ENCODE measurements at regions not wholly inside any gene's neighbourhood (a gene's known extent, or its start where the extent isn't known, plus 50 kb on each side); places are given as distances from the start of the nearest gene placed in this dataset.

DNA sequence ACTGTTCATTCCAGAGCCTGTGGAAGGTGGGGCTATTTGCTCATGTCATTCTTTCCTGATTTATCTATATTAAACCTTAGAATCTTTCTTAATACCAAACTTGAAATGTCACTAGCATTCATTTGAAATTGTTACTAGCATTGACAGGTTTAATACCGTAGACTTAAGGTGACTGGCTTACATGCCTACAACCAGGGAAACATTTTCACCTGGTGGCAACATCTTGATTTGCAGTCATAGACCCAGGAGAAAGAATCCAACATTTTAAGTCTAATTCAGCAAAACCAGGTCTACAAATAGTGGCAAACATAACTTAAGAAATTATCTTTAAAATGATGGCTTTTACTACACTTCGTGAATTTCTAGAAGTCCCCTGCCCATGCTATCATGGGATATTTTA lies 353.7 kb downstream of the HTR7 start:
- DNase-seq: no peak

DNA sequence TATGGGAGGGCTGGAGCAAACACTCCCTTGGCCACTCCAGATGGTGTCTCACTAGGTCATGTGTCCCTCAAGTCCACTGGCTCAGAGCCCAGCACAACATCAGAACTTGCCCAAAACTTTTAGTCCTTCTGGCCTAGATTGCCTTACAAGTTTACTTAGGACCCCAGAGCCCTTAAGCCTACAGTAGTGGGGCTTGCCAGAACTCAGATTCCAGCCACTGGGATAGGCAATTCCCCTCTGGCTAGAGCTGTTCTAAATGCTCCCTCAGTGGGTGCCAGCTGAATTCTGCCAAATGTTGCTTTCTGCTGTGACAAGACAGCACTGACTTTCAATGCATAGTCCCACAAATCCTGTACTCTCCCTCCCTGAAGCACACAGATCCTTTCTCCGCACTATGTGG lies 331.1 kb downstream of the HTR7 start:
- no peak for DNase-seq

DNA sequence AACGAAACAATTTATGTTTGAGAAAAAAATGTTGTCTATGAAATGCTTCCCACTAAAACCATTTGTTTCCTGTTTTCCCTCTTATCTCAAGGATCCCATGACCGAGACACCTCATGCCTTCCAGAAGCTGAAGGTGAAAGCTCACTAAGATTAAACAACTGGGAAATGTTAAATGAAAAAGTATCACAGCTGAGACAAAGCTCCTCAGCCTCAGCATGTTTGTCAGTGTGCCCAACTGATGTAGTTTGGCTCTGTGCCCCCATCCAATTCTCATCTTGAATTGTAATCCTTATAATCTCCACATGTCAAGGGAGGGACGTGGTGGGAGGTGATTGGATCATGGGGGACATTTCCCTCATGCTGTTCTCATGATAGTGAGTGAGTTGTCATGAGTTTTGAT lies 327.3 kb downstream of the HTR7 start:
- no peak for DNase-seq

DNA sequence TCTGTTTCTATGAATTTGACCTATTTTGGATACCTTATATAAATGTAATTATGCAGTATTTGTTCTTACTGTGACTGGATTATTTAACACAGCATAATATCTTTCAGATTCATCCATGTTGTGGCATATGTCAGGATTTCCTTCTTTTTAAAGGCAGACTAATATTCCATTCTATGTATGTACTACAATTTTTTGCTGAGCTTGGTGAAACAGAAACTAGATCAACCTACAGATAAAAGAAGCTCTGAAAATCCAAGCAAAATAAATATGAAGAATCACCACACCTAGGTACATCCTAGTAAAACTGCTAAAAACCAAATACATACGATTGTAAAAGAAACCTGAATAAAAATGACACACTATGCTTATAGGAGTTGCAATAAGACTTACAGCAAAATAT lies 300.5 kb downstream of the HTR7 start:
- no peak for DNase-seq

DNA sequence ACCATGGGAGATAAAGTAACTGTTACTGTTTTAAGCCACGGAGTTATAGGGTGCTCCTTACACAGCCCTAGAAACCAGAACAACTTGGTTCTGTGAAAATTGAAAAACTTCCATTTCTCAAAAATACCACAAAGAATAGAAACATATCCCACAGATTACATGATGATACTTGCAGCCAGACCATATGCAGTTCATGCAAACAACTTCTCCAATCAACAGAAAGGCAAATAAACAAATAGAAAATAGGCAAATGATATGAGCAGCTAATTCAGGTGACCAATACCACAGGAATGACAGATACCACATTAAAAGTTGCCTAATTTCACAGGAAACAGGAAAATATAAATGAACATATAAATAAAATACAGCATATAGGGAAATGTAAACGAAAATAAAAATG lies 297.5 kb downstream of the HTR7 start:
- no peak for DNase-seq

DNA sequence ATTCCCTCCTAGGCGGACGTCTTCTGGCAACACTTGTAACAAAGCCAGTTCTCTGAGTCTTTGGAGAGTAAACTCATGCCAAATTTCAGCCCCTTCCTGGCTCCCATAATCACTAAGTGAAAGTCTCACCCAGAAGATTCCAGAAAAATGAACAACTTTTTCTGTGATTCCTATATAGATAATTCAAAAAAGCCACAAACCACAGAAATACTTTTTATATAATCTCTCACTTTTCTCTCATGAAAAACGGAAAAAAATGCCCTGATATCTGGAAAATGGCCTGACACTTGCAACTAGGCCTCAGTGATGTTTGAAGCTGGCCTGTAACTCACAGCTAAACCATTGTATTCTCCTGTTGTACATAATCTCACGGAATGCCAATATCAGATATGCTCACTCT lies 296.2 kb downstream of the HTR7 start:
- DNase-seq: no peak

DNA sequence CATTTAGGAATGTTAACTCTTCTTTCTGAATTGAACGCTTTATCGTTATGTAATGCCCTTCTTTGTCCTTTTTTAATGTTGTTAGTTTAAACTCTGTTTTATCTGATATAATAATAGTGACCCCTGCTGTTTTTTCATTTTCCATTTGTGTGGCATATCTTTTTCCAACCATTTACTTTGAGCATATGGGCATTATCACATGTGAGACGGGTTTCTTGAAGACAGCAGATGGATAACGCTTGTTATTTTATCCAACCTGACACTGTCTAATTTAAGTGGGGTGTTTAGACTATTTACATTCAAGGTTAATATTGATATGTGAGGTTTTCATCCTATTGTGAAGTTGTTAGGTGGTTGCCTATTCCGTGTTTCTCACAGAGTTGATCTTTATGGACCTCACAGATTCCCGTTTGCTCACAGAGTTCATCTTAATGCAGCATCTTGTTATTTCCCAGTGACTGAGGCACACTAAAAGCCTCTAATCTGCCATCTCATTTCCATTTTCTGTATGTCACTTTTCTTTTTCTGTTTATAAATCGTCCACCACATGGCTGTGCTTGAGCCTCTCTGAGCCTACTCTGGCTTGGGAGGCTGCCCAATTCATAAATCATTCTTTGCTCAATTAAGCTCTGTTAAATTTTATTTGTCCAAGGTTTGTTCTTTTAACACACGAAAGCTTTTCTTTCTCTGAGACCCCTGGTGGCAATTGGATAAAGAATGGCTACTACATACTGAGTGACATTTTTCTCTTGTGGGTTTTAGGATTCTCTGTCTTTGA lies 286.2 kb downstream of the HTR7 start:
- no peak for DNase-seq

DNA sequence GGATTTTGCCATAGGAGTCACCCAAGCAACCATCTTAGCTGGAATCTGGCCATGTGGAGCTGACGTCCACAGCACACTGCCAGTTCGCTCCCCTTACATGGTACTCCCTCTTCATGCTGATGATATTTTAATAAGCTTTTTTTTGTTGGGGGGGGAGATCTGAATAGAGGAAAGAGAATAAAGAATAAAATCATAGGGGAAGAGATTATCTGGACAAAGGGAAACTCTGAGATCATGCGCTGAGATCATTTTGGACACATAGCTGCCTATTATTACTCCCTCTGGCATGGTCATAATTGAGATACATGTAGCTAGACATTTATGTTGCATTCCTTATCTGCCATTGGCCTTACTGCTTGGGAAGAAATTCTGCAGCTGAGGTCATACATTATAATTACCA lies 282.7 kb downstream of the HTR7 start:
- no peak for DNase-seq

DNA sequence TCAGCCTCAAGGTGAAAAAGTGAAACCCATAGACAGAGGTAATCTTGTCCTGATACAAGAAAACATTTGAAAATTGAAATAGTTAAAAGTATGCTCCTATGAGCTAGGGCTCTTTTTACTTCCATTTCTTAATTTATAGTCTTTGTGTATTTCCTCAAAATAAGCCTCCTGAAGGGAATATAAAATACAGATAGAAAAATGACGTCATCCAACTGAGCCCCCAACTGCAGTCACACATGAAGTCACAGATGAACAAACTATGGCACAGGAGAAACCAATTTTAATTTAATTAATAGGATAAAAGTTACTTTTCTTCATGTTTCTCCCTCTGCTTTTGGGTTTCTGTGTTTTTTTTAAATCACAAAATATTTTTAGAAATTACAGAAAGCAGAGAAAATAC lies 280.3 kb downstream of the HTR7 start:
- no peak for DNase-seq

DNA sequence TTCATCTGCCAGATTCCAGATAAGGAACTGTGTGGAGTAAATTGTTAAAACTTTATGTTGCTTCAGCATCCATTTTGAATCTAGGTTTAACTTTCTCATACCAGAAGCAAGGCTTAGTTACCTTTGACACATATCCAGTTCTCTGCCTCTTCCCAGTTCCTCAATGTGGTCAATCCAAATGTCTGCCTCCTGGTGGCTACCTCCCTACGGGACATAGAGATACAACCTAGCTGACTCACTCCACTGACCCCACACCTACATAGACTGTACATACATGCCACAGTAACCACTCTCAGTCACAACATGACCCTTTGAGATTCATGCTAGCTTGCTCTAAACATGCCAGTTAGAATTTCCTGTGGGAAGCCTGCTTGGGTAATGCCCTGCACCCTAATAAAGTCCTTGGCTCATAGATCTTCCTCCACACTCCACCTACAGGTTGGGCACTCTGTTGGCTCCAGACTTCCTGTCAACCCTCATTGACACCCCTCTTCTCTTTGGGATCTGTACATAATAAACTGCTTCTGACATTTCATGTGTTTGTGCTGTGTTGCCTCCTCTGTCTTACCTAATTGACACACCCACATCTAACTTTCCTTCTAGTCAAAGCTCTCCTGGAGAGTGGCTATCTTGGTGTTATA lies 278.1 kb downstream of the HTR7 start:
- peak in 1 of 2 donors; percentile 7 for DNase-seq

DNA sequence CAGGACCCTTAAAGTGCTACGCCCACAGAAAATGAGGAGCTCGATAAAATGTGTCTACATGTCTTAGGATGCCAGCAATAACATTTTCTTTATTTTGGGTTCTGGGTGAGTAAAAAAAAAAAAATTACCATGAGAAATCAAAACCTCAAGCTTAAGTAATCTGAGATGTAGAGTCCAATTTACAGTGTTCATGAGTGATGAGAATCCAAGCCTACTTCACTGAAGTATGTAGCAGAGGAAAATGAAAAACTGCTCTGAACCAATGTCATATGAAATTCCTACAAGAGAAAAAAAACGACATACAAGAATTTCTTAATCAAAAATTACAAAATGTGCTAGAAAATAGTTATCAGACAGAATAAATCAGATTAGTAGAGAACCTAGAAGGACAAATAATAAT lies 274.4 kb downstream of the HTR7 start:
- no peak for DNase-seq

DNA sequence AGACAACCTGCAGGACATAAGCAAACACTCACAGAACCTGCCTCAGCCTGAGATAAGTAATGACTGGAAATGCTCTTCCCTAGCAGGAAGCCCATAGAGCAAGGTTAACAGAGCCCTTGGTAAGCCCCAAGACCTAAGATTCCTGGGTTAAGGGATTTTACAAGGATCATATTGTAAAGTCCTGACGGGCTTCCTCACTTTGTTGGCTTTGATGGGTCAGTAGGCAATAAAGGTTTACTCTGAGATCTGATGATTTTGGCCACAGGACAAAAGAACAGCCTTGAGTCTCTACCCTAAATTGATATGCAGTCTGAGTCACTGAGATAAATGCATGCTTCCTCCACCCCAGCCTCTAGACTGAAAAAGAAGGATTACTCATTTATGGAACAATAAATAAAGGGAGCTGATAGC lies 270.8 kb downstream of the HTR7 start:
- no peak for DNase-seq

DNA sequence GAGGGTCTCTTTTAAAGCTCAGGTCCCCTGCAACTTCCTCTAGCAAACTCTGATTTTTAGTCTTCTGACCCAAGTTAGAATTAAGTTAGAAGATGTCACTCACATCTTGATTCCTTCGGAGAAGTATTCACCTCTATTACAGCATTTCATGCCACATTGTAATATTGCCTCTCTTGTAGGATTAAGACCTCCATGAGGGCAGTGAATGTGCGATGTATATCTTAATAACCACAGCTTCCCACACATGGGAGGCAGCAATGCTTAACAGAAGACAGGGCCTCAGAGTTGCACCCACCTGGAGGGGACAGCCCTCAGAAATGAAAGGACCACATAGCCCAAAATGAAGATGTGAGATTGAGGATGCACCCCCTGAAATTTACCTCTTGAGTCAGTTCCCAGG lies 270.3 kb downstream of the HTR7 start:
- no peak for DNase-seq

DNA sequence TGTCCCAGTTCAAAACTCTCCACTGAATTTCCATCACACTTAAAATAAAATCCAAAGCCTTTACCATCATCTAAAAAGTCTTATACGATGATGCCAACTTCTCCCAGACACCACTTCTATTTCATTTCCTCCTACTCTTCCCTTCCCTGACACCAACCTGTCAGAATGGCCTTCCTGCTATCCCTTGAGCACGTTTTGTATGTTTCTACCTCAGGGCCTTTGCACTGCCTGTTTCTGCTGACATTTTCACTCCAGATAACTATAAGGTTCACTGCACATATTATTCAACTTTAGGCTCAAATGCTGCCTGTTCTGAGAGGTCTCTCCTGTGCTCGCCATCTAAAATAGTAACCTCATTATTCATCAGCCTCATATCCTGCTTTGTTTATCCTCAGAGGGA lies 269.6 kb downstream of the HTR7 start:
- DNase-seq: no peak

DNA sequence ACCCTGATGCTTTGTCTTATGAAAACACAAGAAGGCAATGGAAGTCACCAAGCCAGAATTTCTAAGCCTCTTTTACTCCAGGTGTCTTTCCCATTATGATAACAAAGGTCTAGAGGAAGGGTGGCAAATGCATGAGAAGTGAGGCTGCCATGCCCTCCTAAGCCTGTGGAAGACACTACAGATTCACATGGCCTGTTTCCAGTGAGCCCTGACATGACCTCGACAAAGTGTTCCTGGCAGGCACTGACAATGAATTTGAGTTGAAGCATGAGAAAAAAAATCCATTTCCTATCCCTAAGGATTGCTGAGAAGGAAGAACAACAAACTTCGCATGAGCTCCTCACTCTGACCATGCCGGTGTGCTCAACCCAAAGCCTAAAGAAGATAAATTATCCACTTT lies 268.0 kb downstream of the HTR7 start:
- DNase-seq: no peak

DNA sequence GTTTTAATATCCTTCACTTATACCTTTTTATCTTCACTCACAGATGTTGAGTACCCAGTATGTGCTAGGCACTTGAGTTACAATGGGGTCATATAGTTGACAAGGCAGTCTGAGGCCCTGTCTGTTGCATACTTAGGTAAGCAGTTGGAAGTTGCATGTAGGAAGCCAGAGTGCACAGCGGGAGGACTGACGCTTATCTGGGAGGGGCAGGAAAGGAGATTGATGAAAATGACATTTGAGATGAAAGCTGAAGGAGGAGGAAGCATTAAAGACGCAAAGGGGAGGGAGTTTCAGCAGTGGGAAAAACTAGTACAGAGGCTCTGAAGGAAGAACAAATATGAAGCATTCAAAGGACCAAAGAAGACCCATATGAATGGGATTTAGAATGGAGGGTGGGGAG lies 266.2 kb downstream of the HTR7 start:
- no peak for DNase-seq

DNA sequence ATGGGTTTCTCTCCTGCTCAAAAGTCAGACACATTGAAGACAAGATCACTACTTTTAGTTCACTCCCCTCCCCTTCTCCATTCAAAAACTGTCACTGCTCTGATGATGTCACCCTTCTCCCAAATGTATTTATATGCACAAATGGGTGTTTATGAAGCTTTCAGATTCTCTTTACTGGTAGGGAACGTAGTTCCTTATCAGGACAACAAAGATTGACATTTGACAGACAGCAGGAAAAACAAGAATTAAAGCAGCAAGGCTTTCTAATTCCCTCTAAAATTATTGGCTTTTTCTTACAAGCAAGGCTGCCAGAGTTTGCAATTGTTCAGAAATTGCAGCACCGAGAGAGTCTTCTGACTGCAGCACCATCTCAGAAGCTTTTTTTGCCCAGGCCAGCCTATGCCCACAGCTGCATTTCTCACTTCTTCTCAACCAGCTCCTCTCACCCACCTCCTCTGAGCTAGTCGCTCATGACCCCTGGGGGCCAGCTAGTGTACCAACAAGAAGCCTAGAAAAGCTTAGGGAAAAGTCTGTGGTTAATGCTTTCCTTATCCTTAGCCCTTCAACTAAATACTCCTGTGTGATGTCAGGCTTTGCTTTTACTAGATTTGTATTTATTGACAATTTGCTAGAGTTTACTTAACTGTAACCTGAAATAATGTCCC lies 265.1 kb downstream of the HTR7 start:
- peak in 1 of 2 donors; percentile 4 for DNase-seq

DNA sequence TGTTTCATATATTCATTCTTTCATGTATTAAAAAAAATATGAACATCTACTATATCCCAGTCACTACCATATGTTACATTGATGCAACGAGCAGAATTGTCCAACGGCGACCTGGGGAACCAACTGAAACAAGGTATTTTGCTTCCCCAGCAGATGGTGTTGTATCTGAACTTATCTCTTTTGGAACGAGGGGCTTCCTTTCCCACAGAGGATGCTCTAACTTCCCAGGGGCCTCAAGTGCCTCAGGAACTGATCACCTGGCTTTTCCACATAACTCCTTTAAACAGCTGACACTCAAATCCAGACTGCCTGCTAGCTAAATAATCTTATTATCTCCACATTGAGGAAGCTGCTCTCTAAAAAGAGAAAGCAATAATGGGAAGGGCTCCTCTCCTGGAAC lies 259.3 kb downstream of the HTR7 start:
- no peak for DNase-seq

DNA sequence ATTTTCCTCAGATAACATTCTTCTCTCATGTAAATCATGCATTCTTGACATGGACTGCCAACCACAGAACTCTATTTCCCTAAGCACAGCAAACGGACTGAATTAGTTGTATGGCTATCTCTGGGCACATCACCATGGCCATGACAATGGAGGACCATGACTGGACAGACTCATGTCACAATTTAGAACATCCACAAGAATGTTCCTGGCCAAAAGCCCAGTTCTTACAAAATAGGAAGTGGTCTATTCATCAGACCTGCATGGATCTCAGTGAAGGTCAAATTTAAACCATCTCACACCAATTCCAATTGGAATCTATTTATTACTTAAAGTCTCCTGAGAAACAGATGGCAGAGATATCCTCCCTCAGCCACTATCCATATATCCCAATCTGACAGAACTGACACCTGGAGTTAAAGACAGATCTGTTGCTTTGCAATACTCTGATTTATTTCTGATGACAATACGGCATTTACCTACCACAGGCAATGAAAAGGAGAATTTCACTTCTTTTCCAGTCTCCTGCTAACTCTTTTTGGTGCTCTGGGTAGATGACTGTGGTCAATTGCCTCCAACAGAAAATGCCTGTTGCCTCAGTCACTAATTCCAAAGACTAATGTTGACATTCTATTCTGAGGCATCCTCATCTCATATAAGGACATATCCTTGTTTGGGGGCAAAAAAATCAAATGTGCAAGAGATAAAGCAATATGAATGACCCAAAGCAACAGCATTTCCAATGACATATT lies 254.8 kb downstream of the HTR7 start:
- DNase-seq: no peak

DNA sequence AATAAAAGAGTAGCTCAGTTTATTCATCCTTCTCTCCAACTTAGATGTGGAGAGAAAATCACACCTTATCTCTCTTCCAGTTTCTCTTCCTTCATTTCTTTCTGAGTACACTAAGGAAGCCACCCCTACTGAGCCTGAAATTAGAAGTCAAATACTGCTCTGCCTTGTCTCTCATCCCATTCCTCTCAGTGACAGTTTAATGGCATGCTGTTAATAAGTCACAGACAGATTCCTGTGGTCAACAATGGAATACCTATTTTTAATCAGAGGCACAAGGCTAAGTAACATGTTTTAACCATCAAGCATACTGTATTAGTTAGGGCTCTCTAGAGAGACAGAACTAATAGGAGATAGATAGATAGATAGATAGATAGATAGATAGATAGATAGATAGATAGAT lies 253.2 kb downstream of the HTR7 start:
- no peak for DNase-seq

DNA sequence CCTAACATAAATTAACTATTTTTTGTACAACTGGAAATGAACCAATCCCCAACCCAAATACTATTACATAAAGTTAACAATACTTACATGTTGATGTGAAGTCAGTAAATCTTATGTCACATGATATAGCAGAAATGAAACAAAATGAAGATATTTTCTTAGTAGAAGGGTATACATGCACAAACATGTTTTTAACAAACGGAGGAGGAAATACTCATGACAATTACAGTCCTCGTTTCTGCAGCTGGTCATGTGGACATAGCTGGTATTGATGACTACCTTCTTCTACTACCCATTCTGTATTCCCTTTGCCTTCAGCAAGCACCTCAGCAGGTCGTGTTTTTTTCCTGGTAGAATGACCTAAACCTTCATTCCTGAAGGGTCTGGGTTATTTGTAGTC lies 252.3 kb downstream of the HTR7 start:
- no peak for DNase-seq

DNA sequence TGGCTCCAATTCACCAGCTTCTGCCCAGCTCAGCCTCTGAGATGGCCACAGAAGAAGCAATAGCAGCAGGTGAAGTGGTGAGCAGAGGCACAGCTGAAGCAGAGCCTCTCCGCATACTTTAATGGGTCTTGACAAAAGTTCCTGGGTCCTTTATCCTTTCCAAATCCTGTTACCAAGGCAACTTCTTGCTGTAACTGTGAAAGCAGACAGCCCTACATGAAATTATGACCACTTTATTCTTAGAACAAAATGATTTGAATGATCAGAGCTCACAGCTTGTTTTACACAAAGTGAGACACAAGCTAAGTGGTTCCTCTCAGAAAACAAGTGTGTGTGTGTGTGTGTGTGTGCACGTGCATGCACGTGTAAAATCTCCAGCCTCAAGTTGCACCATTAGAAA lies 245.6 kb downstream of the HTR7 start:
- no peak for DNase-seq

DNA sequence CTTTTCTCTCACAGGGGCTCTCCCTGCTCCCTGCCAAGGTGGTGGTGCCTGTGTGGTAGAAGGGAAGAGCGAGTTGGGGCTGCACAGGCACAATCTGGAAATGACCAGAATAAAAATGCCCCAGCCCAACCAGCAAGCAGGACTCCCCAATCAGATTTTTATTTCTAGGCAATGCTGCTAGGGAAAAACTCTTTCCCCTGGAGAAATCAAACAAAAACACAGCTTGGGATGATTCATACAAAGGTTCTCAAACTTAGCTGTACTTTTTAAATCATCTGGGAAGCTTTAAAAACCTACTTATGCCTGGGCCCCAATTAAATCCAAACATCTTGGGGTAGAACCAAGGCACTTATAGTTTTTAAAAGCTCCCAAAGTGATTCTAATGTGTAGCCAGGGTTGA lies 243.2 kb downstream of the HTR7 start:
- no peak for DNase-seq

DNA sequence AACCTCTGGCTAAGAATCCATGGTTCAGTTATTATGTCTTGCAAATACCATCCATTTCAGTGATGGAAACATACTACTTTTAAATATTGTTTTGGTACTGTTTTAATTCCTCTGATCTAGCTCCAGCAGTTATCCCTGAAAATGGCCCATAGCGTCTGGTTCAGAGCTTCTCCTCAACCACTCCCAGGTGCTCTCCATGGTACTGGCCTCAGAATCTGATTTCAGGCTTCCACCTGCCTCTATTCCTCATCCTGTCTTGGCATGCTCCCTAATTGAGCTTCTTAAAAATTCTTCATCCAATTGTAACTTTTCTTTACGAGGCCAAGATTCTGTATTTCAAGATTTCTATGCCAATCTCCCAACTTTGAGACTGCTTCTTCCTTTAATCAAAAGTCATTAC lies 236.3 kb downstream of the HTR7 start:
- DNase-seq: no peak
